ENCODE measurements at regions not wholly inside any gene's neighbourhood (a gene's known extent, or its start where the extent isn't known, plus 50 kb on each side); places are given as distances from the start of the nearest gene placed in this dataset.

DNA sequence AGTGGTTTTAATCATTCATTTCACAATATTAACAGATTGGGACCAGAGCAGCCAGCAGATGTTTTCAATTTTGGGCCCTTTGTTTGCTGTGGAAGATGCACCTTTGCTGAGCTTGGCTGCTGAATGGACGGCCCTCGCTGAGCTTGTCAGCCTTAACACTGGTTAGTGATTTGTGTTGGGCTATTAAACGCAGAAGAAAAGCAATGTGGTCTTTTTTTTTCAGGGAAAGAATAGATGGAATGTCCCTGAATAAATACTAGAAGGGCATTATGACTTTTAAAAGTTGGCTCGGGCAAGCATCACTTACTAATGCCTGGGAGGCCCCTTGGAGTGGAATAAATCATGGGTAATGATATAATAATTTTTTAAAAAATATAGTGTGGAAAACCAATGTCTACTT, 297.0 kb downstream of the MAP2K6 start:
- WGBS, 3 donors = 36 to 46% (median 41%) methylated on average over 4 of the region's 4 CpGs

DNA sequence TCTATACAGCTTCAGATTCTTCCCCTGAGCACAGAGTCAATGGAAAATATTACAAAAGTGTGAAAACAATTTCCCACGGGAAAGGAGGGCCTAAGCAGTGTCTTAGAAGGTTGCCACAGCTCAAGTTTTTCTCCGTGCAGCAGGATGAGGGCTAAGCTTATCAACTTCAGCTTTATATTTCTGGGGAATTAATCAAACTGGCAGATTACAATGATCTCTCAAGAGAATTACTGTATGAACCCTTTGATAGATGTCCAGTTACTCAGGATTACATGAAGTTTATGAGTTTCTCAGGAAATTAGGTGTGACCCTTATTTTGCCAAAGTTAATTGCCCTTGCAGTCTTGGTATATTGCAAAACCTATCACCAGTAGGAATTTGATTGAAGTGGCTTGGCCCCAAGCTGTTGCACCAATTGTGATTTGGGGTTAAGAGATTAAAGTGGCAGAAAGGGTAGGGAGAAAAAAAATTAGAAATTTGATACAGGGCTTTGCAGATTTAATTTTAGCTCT, 298.4 kb downstream of the MAP2K6 start:
- intact Hi-C loops (cut with DNase I) = no loop called here
- H3K27ac ChIP-seq = no peak overlapping the region
- no peaks in the 10 kb centered on the region for H3K36me3 ChIP-seq
- no peaks in the 10 kb centered on the region for H3K9me3 ChIP-seq
- no peak for TF ChIP-seq POLR2A (IDR thresholded peaks at IDR 0.05)
- 63 to 71% (median 67%) methylated on average over 2 of the region's 2 CpGs for WGBS, 3 donors
- H3K4me1 ChIP-seq (ENCODE audit: insufficient read depth) = peaks cover 5% of the 10 kb centered on the region
- no peak for DNase-seq
- no peaks in the 10 kb centered on the region for H3K27me3 ChIP-seq
- no peak overlapping the region for H3K4me3 ChIP-seq

More for the DNA sequence above, 297.0 kb downstream of the MAP2K6 start:
- no peaks in the 10 kb centered on the region for H3K36me3 ChIP-seq
- no peak for DNase-seq
- intact Hi-C loops (cut with DNase I) = no loop called here
- no peaks in the 10 kb centered on the region for H3K9me3 ChIP-seq
- peaks cover under 1% of the 10 kb centered on the region for H3K4me1 ChIP-seq (ENCODE audit: insufficient read depth)
- no peak overlapping the region for H3K4me3 ChIP-seq
- no peak overlapping the region for H3K27ac ChIP-seq
- no peaks in the 10 kb centered on the region for H3K27me3 ChIP-seq
- TF ChIP-seq CTCF (IDR thresholded peaks at IDR 0.05) (no peak), POLR2A (IDR thresholded peaks at IDR 0.05) (no peak), EP300 (IDR thresholded peaks at IDR 0.05) (no peak)

DNA sequence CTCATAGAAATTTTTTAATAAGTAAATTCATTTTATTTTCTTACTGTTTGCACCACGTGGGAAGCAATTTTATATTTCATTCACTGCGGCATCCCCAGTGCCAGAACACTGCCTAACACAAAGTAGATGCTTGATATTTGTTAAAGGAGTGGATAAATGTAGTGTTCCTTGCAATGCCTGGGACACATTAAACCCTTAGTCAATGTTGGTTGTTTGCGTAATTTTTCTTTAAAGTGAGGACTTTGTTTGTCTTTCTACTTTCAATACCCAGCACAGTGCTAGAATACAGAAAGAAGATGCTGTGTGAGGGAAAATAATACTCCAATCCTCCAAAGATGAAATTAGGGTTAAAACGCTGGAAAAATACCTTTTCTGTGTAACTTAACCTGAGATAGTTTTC, 299.3 kb downstream of the MAP2K6 start:
- TF ChIP-seq EP300 (IDR thresholded peaks at IDR 0.05) = no peak
- TF ChIP-seq POLR2A (IDR thresholded peaks at IDR 0.05) = no peak
- TF ChIP-seq CTCF (IDR thresholded peaks at IDR 0.05) = no peak
- H3K4me1 ChIP-seq (ENCODE audit: insufficient read depth) = peaks cover 5% of the 10 kb centered on the region

DNA sequence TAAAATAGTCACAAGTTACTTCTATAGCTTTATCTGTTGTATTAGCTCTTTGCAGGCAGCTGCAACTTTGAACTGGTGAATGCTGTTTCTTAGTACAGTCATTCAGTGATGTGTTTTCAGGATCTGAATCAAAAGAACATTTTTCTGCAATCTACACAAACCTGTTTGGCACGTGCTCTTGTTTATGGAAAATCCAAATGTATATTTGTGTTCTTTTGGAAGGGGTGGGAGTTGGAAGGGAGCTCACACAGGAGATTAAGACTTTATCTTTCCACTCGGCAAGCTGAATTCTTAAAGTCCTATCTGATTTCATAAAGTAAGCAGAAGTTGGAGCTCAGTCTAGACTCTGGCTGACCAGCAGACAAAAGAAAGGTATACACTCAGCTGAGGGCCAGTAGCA, 300.2 kb downstream of the MAP2K6 start:
- H3K27me3 ChIP-seq = no peaks in the 10 kb centered on the region
- 23 to 38% (median 25%) methylated on average over 2 of the region's 2 CpGs for WGBS, 3 donors
- peaks cover 5% of the 10 kb centered on the region for H3K4me1 ChIP-seq (ENCODE audit: insufficient read depth)
- TF ChIP-seq CTCF (IDR thresholded peaks at IDR 0.05) (no peak), EP300 (IDR thresholded peaks at IDR 0.05) (no peak), POLR2A (IDR thresholded peaks at IDR 0.05) (no peak)
- no peaks in the 10 kb centered on the region for H3K9me3 ChIP-seq
- H3K4me3 ChIP-seq = no peak overlapping the region
- H3K36me3 ChIP-seq = no peaks in the 10 kb centered on the region
- intact Hi-C loops (cut with DNase I) = no loop called here
- DNase-seq = no peak
- H3K27ac ChIP-seq = no peak overlapping the region

More for the DNA sequence above, 299.3 kb downstream of the MAP2K6 start:
- Histone ChIP-seq H3K4me3 (no peak overlapping the region), H3K9me3 (no peaks in the 10 kb centered on the region), H3K27me3 (no peaks in the 10 kb centered on the region), H3K27ac (no peak overlapping the region), H3K36me3 (no peaks in the 10 kb centered on the region)
- DNase-seq = no peak
- intact Hi-C loops (cut with DNase I) = no loop called here
- 93% methylated on average over 4 of the region's 4 CpGs for WGBS, 3 donors

DNA sequence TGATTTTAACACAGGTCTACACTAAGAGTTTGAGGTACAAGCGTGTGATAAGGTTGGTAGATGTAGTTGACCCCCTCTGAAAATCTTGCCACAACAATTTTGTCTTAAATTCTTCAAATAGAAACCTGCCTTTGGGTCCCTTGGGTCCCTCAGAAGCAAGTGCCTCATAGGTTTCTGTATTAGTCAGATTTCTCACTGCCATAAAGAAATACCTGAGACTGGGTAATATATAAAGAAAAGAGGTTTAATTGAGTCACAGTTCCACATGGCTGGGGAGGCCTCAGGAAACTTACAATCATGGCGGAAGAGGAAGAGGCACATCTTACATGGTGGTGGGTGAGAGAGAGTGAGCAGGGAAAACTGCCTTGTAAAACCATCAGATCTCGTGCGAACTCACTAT, 301.2 kb downstream of the MAP2K6 start:
- 93 to 98% (median 97%) methylated on average over 4 of the region's 4 CpGs for WGBS, 3 donors
- H3K9me3 ChIP-seq = no peaks in the 10 kb centered on the region
- no peaks in the 10 kb centered on the region for H3K27me3 ChIP-seq
- TF ChIP-seq EP300 (IDR thresholded peaks at IDR 0.05) (no peak), POLR2A (IDR thresholded peaks at IDR 0.05) (no peak), CTCF (IDR thresholded peaks at IDR 0.05) (no peak)
- DNase-seq = no peak
- no peak overlapping the region for H3K4me3 ChIP-seq
- H3K4me1 ChIP-seq (ENCODE audit: insufficient read depth) = peaks cover 5% of the 10 kb centered on the region
- no peaks in the 10 kb centered on the region for H3K36me3 ChIP-seq
- no peak overlapping the region for H3K27ac ChIP-seq
- intact Hi-C loops (cut with DNase I) = no loop called here

Measured in ovary (tissue), 7 donors.